Right kidney (tissue), 1 donor: ENCODE measurements at regions not wholly inside any gene's neighbourhood (a gene's known extent, or its start where the extent isn't known, plus 50 kb on each side); places are given as distances from the start of the nearest gene placed in this dataset.

Experiments
- DNase-seq: peaks from one replicate; pipeline ENCODE4 v3.0.0-alpha.2; 2016

- no peak for DNase-seq
These were observed 263.5 kb upstream of the NR2F2 start for GRCh38 chr15:96066852-96067495.

GRCh38 chr15:96067677-96068076, 262.8 kb upstream of the NR2F2 start:
- no peak for DNase-seq

GRCh38 chr15:96068897-96069296, 261.6 kb upstream of the NR2F2 start:
- no peak for DNase-seq

GRCh38 chr15:96070636-96071035, 259.9 kb upstream of the NR2F2 start:
- DNase-seq = no peak

GRCh38 chr15:96072821-96073220, 257.7 kb upstream of the NR2F2 start:
- no peak for DNase-seq

- DNase-seq = no peak
These were observed 256.6 kb upstream of the NR2F2 start for GRCh38 chr15:96073908-96074307.

- DNase-seq = no peak
These were observed 254.6 kb upstream of the NR2F2 start for GRCh38 chr15:96075895-96076294.

GRCh38 chr15:96076350-96076749, 254.2 kb upstream of the NR2F2 start:
- DNase-seq = no peak

GRCh38 chr15:96079041-96079440, 251.5 kb upstream of the NR2F2 start:
- DNase-seq = no peak

- DNase-seq = no peak
These were observed 250.6 kb upstream of the NR2F2 start for GRCh38 chr15:96079882-96080281.

GRCh38 chr15:96086164-96086563, 244.3 kb upstream of the NR2F2 start:
- no peak for DNase-seq

- peak; percentile 26 for DNase-seq
These were observed 243.2 kb upstream of the NR2F2 start for GRCh38 chr15:96087180-96087884.

- peak; percentile 31 for DNase-seq
These were observed 241.8 kb upstream of the NR2F2 start for GRCh38 chr15:96088650-96089049.

- no peak for DNase-seq
These were observed 241.0 kb upstream of the NR2F2 start for GRCh38 chr15:96089405-96090058.

GRCh38 chr15:96092186-96092585, 238.3 kb upstream of the NR2F2 start:
- DNase-seq = no peak

GRCh38 chr15:96093063-96093462, 237.4 kb upstream of the NR2F2 start:
- no peak for DNase-seq

GRCh38 chr15:96097661-96098060, 232.8 kb upstream of the NR2F2 start:
- no peak for DNase-seq

GRCh38 chr15:96102631-96103030, 227.9 kb upstream of the NR2F2 start:
- no peak for DNase-seq

GRCh38 chr15:96106181-96106580, 224.3 kb upstream of the NR2F2 start:
- DNase-seq = no peak

GRCh38 chr15:96106628-96107027, 223.9 kb upstream of the NR2F2 start:
- no peak for DNase-seq

- DNase-seq = no peak
These were observed 222.6 kb upstream of the NR2F2 start for GRCh38 chr15:96107916-96108315.

- no peak for DNase-seq
These were observed 222.1 kb upstream of the NR2F2 start for GRCh38 chr15:96108405-96108804.

GRCh38 chr15:96109820-96110219, 220.7 kb upstream of the NR2F2 start:
- no peak for DNase-seq

- no peak for DNase-seq
These were observed 218.5 kb upstream of the NR2F2 start for GRCh38 chr15:96112018-96112417.
